Myocyte (in vitro differentiated cells): ENCODE measurements at regions not wholly inside any gene's neighbourhood (a gene's known extent, or its start where the extent isn't known, plus 50 kb on each side); places are given as distances from the start of the nearest gene placed in this dataset.
"Not testable (repeated sequence)": the region's sequence is repeated elsewhere in the genome, so short reads cannot be mapped to it uniquely, and the experiment has no call there.

Experiments used
- DNase-seq: peaks from one replicate; pipeline ENCODE4 v3.0.0-alpha.2; 2012; ENCODE audit warnings: low read depth

GRCh38 chr7:63096141-63096540, 902.5 kb upstream of the ZNF722 start:
- no peak for DNase-seq

DNA sequence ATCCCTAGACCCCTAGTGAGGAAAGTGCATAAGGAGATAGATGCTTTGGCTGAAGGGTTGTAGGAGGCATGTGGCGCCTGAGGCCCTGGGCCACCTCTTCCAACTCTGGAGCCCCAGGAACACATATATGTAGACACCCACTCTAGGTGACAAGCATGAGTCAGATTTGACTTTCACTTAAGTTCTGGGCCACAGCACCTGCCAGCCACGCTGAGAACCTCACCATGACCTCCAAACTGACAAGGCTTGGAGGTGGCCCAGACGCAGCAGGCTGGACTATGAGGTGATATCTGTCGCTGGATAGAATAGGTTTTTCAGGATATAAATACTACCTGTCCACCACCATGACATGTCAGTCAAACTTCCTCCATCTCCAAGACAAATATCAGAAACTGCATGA, 894.0 kb upstream of the ZNF722 start:
- DNase-seq, result no peak

GRCh38 chr7:63105978-63106377, 892.7 kb upstream of the ZNF722 start:
- DNase-seq, result no peak

GRCh38 chr7:63106506-63107388, 891.9 kb upstream of the ZNF722 start:
- no peak for DNase-seq

GRCh38 chr7:63111511-63111910, 887.1 kb upstream of the ZNF722 start:
- not testable (repeated sequence) for DNase-seq

DNA sequence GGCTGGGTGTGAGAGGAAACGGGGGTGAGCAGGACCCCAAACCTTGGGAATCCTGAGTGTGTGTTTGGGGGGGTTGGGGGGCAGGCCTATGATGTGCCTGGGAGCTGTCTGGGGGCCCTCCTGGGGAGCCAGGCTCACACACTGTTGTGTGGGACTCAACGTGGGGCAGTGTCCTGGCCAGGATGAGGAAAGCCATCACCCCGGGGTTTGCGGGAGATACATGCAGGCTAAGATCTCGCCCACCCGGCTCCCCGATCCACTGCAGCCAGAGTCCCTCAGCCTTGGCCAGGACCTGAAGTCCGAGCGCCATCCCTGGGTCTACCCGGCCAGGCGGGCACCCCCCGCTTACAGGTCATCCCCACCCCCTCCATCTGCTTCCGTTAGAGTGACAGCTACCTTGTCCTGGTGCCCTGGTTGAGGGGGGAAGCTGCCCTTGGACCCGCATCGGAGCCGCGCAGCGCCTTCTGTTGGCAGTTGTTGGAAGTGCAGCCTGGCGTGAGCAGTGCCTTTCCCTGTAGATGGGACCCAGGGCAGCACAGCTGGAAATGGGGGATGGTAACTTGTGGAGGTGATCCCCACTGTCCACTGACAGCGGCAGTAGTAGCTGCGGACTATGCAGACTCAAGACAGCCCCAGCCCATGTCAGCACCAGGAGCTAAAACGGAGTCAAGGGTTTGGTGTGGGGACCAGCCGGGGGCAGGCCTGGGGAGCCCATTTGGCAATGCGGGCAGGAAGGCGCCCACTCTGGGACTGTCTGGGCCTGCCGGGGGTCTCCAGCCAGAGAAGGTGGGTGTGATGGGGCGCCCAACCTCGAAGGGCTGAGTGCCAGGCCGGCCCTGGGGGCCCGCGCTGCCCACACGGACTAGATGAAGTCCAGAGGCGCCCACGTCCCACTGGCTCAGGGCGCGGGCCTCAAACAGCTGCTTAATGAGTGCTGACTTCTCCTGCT, 885.6 kb upstream of the ZNF722 start:
- DNase-seq, result no peak

DNA sequence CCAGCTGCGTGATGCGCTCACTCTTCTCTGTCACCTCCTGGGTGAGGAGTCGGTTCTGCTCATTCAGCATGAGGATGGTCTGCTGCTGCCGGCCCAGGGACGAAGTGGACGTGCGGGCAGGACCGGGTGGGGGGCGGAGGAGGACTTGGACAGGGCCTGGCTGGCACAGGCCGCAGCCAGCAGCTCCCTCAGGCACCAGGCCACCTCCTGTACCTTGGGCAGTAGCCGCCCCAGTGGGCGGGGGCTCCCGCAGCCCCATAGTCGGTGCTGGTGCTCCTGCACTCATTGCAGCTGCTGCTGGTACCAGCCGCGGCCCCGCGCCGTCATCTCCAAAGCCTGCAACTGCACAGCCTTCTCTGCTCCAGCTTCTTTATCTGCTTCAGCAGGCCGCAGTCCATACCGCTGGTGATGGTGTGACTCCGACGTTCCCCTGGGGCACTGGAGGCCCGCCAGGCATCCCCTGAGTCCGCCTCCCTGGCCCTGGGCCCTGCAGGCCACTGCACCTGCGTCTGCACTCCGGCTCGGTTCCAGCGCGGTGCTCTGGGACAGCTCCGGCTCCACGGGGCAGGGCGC, 884.9 kb upstream of the ZNF722 start:
- DNase-seq, result no peak

DNA sequence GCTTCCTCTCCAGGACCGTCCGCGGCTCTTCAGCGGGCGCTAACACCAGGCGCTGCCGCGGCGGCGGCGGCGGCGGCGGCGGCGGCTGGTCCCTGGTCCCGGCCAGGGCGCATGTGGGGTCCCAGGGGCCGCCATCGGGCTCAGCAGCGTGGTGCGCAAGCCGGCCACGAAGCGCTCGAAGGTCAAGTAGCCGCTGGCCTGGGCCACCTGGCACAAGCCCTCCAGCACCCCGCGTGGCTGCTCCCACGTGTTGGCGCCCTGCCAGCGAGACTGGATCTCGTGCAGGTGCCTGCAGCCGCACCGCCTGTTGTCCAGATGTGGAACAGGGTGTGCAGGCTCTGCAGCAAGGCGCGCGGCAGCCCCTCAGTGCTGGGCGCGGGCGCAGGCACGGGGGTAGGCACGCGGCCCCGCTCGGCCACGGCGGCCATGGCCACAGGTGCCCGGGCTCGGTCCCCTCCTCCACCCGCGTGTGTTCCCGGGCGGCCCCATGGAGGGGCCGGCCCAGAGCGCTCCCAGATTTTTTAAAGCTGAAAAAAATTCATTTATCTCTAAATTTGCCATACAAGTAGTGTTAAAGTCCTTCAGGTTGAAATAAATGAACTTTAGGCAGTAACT, 884.2 kb upstream of the ZNF722 start:
- no peak for DNase-seq
